Vagina (tissue), 2 donors: ENCODE measurements at regions not wholly inside any gene's neighbourhood (a gene's known extent, or its start where the extent isn't known, plus 50 kb on each side); places are given as distances from the start of the nearest gene placed in this dataset.

Experiments used
- CTCF ChIP-seq, 3 experiments: fragments of 450-650 bp in 2 of 3; fragments of 200-600 bp in 1 of 3; sonication (generic) in 1 of 3; IDR thresholded peaks; one replicate each; pipeline ENCODE4 v1.5.1; 2017 to 2019; ENCODE audit warnings: antibody characterized with exemption in 3 of 3, mild to moderate bottlenecking in 2 of 3, moderate library complexity in 2 of 3
- POLR2A ChIP-seq, 2 donors: fragments of 450-650 bp; IDR thresholded peaks; one replicate each; pipeline ENCODE4 v1.6.1; 2017; ENCODE audit warnings: antibody characterized with exemption in 2 of 2, mild to moderate bottlenecking in 2 of 2, moderate library complexity in 2 of 2
- POLR2AphosphoS5 ChIP-seq, 2 donors: sonication (generic); formaldehyde crosslinking; IDR thresholded peaks; one replicate each; pipeline ENCODE4 v1.9.0; 2017; ENCODE audit warnings: antibody characterized with exemption in 2 of 2, mild to moderate bottlenecking in 2 of 2, low read depth in 1 of 2; ENCODE audit not compliant: insufficient read depth in 1 of 2

GRCh38 chr3:76643623-76644304, 396.1 kb upstream of the ROBO2 start:
- no peak for TF ChIP-seq POLR2A (IDR thresholded peaks at IDR 0.05)
- TF ChIP-seq CTCF (IDR thresholded peaks at IDR 0.05) = no peak
- TF ChIP-seq POLR2AphosphoS5 (IDR thresholded peaks at IDR 0.05; ENCODE audit: insufficient read depth in 1 of 2, low read depth in 1 of 2) = no peak
